Colonic mucosa (tissue), 4 donors: ENCODE measurements at regions not wholly inside any gene's neighbourhood (a gene's known extent, or its start where the extent isn't known, plus 50 kb on each side); places are given as distances from the start of the nearest gene placed in this dataset.
"Not testable (repeated sequence)": the region's sequence is repeated elsewhere in the genome, so short reads cannot be mapped to it uniquely, and the experiment has no call there.

Source experiments
- DNase-seq: peaks from one replicate; pipeline ENCODE4 v3.0.0-alpha.2; 2020
- H3K27ac ChIP-seq: fragments of 200-600 bp; one replicate; pipeline ENCODE4 v1.8.0; 2021
- H3K27me3 ChIP-seq: fragments of 200-600 bp; one replicate; pipeline ENCODE4 v1.8.0; 2021
- H3K36me3 ChIP-seq: fragments of 200-600 bp; one replicate; pipeline ENCODE4 v1.8.0; 2021
- H3K4me1 ChIP-seq: fragments of 200-600 bp; one replicate; pipeline ENCODE4 v1.8.0; 2021; ENCODE audit warnings: mild to moderate bottlenecking
- H3K4me3 ChIP-seq: fragments of 200-600 bp; one replicate; pipeline ENCODE4 v1.8.0; 2021
- H3K9ac ChIP-seq, 2 donors: one replicate each; pipeline ENCODE4 v1.7.0; 2013; ENCODE audit warnings: control low read depth in 2 of 2, low read depth in 2 of 2, low read length in 2 of 2
- H3K9me3 ChIP-seq: fragments of 200-600 bp; one replicate; pipeline ENCODE4 v1.8.0; 2021
- CTCF ChIP-seq: fragments of 200-600 bp; IDR thresholded peaks from one replicate; pipeline ENCODE4 v1.8.0; 2022; ENCODE audit warnings: antibody characterized with exemption, mild to moderate bottlenecking
- intact Hi-C: fragments of 100-400 bp; cut with DNase I; formaldehyde crosslinking; loops from one replicate; pipeline ENCODE4 v1.14.1; 2022
- donor health status: healthy.
- donor health status: DM: no; HTN: no; CAD: no.
- donor health status: DM: no; HTN: no; CAD: no.

- H3K4me3 ChIP-seq, H3K27me3 ChIP-seq, H3K4me1 ChIP-seq, H3K27ac ChIP-seq, intact Hi-C loops, H3K9ac ChIP-seq, H3K36me3 ChIP-seq, H3K9me3 ChIP-seq: not testable (repeated sequence)
- DNase-seq, result peak; percentile 85
- peak; percentile 94 for TF ChIP-seq CTCF
These were observed 627.1 kb downstream of the TMEM121 start for GRCh38 chr14:106153362-106153955.

GRCh38 chr14:106163316-106163715, 636.9 kb downstream of the TMEM121 start:
- no peak for DNase-seq
- no peak for TF ChIP-seq CTCF
- no peaks in the 10 kb centered on the region for H3K36me3 ChIP-seq
- no peaks in the 10 kb centered on the region for H3K9me3 ChIP-seq
- H3K27me3 ChIP-seq, result no peaks in the 10 kb centered on the region
- H3K4me3 ChIP-seq, result no peak overlapping the region
- H3K27ac ChIP-seq, result no peak overlapping the region
- intact Hi-C loops, result no loop called here
- no peaks in the 10 kb centered on the region for H3K4me1 ChIP-seq
- H3K9ac ChIP-seq, result no peak overlapping the region

- H3K9ac ChIP-seq, H3K27ac ChIP-seq, H3K27me3 ChIP-seq, H3K9me3 ChIP-seq, H3K36me3 ChIP-seq, H3K4me1 ChIP-seq, DNase-seq, H3K4me3 ChIP-seq, intact Hi-C loops: not testable (repeated sequence)
These were observed 637.4 kb downstream of the TMEM121 start for GRCh38 chr14:106163812-106164211.

GRCh38 chr14:106166232-106166631, 639.8 kb downstream of the TMEM121 start:
- DNase-seq, result no peak
- no peaks in the 10 kb centered on the region for H3K9me3 ChIP-seq
- H3K4me1 ChIP-seq, result no peaks in the 10 kb centered on the region
- intact Hi-C loops, result no loop called here
- TF ChIP-seq CTCF, result no peak
- no peaks in the 10 kb centered on the region for H3K27me3 ChIP-seq
- H3K27ac ChIP-seq, result no peak overlapping the region
- H3K36me3 ChIP-seq, result no peaks in the 10 kb centered on the region
- no peak overlapping the region for H3K4me3 ChIP-seq
- no peak overlapping the region for H3K9ac ChIP-seq

GRCh38 chr14:106166650-106167204, 640.3 kb downstream of the TMEM121 start:
- H3K27ac ChIP-seq, result no peak overlapping the region
- H3K36me3 ChIP-seq, result no peaks in the 10 kb centered on the region
- DNase-seq, result no peak
- no peaks in the 10 kb centered on the region for H3K4me1 ChIP-seq
- H3K27me3 ChIP-seq, result no peaks in the 10 kb centered on the region
- H3K4me3 ChIP-seq, result no peak overlapping the region
- TF ChIP-seq CTCF, result no peak
- H3K9me3 ChIP-seq, result no peaks in the 10 kb centered on the region
- no peak overlapping the region for H3K9ac ChIP-seq
- intact Hi-C loops, result no loop called here

- DNase-seq, H3K9ac ChIP-seq, H3K27me3 ChIP-seq, H3K27ac ChIP-seq, H3K4me1 ChIP-seq, intact Hi-C loops, H3K9me3 ChIP-seq, H3K4me3 ChIP-seq, H3K36me3 ChIP-seq: not testable (repeated sequence)
- TF ChIP-seq CTCF, result peak; percentile 32
These were observed 643.8 kb downstream of the TMEM121 start for GRCh38 chr14:106170163-106170658.
